ENCODE measurements at regions not wholly inside any gene's neighbourhood (a gene's known extent, or its start where the extent isn't known, plus 50 kb on each side); places are given as distances from the start of the nearest gene placed in this dataset.

DNA sequence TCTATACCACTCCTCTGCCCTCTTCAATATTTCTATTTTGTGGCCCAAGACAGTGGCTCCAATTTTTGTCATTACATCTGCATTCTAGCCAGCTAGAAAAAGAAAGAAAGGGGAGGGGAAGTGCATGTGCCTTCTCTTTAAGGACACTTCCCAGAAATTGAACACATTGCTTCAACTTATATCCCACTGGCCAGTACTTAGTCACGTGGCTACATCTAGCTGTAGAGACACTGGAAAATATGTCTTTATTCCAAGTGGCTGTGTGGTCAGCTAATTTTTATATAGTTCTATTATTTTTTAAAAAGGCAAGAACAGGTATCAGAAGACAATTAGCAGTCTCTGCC lies 200.4 kb downstream of the SNX19 start:
- no peaks in the 10 kb centered on the region for H3K27me3 ChIP-seq
- intact Hi-C loops (cut with DNase I), result no loop called here
- H3K4me3 ChIP-seq, result no peak overlapping the region
- peaks cover 0 to 7% of the 10 kb centered on the region in 2 donors for H3K4me1 ChIP-seq
- no peaks in the 10 kb centered on the region for H3K9me3 ChIP-seq
- TF ChIP-seq, protein P1, sequence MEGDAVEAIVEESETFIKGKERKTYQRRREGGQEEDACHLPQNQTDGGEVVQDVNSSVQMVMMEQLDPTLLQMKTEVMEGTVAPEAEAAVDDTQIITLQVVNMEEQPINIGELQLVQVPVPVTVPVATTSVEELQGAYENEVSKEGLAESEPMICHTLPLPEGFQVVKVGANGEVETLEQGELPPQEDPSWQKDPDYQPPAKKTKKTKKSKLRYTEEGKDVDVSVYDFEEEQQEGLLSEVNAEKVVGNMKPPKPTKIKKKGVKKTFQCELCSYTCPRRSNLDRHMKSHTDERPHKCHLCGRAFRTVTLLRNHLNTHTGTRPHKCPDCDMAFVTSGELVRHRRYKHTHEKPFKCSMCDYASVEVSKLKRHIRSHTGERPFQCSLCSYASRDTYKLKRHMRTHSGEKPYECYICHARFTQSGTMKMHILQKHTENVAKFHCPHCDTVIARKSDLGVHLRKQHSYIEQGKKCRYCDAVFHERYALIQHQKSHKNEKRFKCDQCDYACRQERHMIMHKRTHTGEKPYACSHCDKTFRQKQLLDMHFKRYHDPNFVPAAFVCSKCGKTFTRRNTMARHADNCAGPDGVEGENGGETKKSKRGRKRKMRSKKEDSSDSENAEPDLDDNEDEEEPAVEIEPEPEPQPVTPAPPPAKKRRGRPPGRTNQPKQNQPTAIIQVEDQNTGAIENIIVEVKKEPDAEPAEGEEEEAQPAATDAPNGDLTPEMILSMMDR (IDR thresholded peaks at IDR 0.05), result no peak
- no peaks in the 10 kb centered on the region for H3K36me3 ChIP-seq
- no peak overlapping the region for H3K27ac ChIP-seq
- DNase-seq (ENCODE audit: low spot score in 2 of 2), result no peak

DNA sequence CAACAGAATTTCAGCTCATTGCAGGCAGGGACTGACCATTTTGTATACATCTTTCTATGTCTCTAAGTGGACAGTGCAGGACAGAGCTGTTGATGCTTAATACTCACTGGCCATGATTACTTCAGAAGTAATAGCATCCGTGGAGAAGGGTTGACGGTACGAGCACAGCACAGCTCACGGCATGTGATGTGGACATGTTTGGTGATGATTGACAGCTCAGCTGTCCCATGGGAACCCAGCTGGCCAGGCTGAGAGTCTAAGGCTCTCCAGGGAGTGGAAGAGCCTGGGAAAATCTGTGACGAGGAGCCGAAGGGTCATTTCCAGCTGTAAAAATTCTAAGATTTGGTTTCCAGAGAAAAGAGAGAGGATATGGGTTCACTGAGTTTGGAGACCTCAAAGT lies 198.2 kb downstream of the SNX19 start:
- intact Hi-C loops (cut with DNase I), result no loop called here
- H3K27ac ChIP-seq, result no peak overlapping the region
- H3K4me3 ChIP-seq, result no peak overlapping the region
- H3K27me3 ChIP-seq, result no peaks in the 10 kb centered on the region
- H3K9me3 ChIP-seq, result no peaks in the 10 kb centered on the region
- no peak for DNase-seq (ENCODE audit: low spot score in 2 of 2)
- TF ChIP-seq, protein P1 (IDR thresholded peaks at IDR 0.05), result no peak
- H3K36me3 ChIP-seq, result no peaks in the 10 kb centered on the region
- peaks cover 0 to 7% of the 10 kb centered on the region in 2 donors for H3K4me1 ChIP-seq

DNA sequence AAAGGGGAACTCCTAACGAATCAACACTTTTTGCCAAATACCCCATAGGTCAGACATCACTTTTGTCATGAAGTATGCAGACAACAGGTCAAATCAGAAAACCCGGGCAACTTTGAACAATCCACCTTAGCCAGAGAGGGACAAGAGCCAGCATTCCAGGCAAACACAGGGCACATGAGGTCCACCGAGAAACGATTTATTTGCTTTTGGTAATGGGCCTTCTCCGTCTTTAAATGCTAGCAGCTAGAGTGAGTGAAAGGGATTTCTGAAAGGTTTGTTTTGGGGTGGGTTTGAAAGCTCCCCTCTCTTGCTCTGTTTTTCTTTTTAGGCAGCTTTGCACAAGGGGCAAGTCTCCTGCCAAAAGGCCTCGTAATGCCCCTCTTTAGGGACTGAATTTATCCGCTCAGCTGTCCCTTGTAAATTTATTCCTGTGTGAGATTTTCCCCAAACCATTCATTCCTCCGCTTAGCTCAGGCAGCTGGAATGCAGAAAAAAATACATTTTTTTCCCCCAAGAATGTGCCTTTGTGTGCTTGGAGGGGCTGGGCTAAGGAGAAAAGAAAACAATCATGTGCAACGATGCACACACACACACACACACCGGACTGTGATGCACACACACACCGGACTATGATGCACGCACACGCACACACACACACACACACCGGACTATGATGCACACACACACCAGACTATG lies 196.9 kb downstream of the SNX19 start:
- no peaks in the 10 kb centered on the region for H3K27me3 ChIP-seq
- H3K4me3 ChIP-seq, result no peak overlapping the region
- H3K27ac ChIP-seq, result no peak overlapping the region
- H3K4me1 ChIP-seq, result peaks cover 0 to 7% of the 10 kb centered on the region in 2 donors
- H3K36me3 ChIP-seq, result no peaks in the 10 kb centered on the region
- H3K9me3 ChIP-seq, result no peaks in the 10 kb centered on the region
- DNase-seq (ENCODE audit: low spot score in 2 of 2), result no peak
- intact Hi-C loops (cut with DNase I), result no loop called here
- TF ChIP-seq, protein P1 (IDR thresholded peaks at IDR 0.05), result no peak

DNA sequence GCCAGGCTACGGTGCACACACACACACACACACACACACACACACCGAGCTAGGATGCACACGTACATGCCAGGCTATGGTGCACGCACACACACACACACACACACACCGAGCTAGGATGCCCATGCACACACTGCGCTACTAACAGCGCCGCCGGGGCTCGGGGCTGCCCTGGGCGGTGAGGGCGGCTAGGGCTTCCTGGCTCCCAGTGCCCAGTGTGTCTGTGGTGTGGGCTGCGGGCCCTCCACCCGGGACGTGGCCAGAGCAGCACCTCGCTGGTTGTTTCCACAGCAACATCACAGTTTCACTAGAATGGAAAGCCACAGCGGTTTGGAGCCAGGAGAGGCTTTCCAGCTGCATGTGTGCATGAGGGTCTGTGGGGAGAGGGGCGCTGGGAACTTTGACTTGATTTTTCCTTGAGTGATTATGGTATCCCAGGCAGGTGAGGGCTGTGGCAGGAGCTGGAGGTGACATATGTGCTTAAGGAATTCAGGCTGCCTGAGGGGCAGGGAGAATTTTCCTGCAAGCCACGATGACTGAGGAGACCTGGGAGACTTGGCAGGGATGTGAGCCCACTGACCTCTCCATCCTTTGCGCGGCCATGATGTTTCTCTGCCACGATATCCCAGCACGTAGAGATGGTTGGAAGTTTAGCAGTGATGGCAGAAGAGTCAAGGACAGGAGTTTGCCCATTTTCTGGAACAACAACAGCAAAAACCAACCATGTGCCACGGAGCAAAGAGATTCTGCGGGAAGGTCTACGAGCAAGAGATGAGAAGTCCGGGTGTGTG lies 195.9 kb downstream of the SNX19 start:
- no peak for DNase-seq (ENCODE audit: low spot score in 2 of 2)
- H3K4me3 ChIP-seq, result no peak overlapping the region
- H3K36me3 ChIP-seq, result no peaks in the 10 kb centered on the region
- TF ChIP-seq, protein P1 (IDR thresholded peaks at IDR 0.05), result no peak
- H3K4me1 ChIP-seq, result peaks cover under 1 to 7% of the 10 kb centered on the region in 2 donors
- no peak overlapping the region for H3K27ac ChIP-seq
- no peaks in the 10 kb centered on the region for H3K9me3 ChIP-seq
- intact Hi-C loops (cut with DNase I), result no loop called here
- no peaks in the 10 kb centered on the region for H3K27me3 ChIP-seq

DNA sequence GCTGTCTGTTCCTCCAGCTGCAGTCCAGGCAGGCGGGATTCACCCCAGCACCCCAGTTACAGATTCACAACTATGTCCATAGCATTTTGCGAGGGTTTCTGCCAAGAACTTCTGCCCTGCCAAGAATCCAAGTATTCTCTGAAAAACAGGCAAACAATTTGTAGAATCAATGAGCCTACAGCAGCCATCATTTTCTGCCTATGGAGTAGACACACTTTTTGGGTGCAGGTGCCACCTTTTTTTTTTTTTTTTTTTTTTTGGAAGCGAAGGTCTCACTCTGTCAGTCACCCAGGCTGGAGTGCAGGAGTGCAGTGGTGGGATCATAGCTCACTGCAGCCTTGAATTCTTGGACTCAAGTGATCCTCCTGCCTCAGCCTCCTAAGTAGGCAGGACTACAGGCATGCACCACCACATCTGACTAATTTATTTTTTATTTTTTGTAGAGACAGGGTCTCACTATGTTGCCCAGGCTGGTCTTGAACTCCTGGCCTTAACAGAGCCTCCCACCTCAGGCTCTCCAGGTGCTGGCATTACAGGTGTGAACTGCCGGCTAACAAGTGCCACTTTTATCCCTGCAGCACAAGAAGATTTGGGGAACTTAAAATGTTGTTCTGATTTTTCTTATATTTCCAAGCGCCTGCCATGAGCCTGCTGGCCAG lies 195.1 kb downstream of the SNX19 start:
- peaks cover 7 to 12% of the 10 kb centered on the region in 2 donors for H3K4me1 ChIP-seq
- H3K4me3 ChIP-seq, result no peak overlapping the region
- H3K27me3 ChIP-seq, result no peaks in the 10 kb centered on the region
- intact Hi-C loops (cut with DNase I), result no loop called here
- H3K27ac ChIP-seq, result no peak overlapping the region
- TF ChIP-seq, protein P1 (IDR thresholded peaks at IDR 0.05), result no peak
- no peaks in the 10 kb centered on the region for H3K9me3 ChIP-seq
- H3K36me3 ChIP-seq, result no peaks in the 10 kb centered on the region
- no peak for DNase-seq (ENCODE audit: low spot score in 2 of 2)
